HG02981 (cell line): ENCODE measurements at regions not wholly inside any gene's neighbourhood (a gene's known extent, or its start where the extent isn't known, plus 50 kb on each side); places are given as distances from the start of the nearest gene placed in this dataset.
"Not testable (repeated sequence)": the region's sequence is repeated elsewhere in the genome, so short reads cannot be mapped to it uniquely, and the experiment has no call there.

Experiments
- ATAC-seq: cut with Tn5 transposase; IDR thresholded peaks from one replicate; pipeline ENCODE4 v1.9.1; 2021; ENCODE audit warnings: mild to moderate bottlenecking, moderate library complexity; ENCODE audit not compliant: unreplicated experiment

DNA sequence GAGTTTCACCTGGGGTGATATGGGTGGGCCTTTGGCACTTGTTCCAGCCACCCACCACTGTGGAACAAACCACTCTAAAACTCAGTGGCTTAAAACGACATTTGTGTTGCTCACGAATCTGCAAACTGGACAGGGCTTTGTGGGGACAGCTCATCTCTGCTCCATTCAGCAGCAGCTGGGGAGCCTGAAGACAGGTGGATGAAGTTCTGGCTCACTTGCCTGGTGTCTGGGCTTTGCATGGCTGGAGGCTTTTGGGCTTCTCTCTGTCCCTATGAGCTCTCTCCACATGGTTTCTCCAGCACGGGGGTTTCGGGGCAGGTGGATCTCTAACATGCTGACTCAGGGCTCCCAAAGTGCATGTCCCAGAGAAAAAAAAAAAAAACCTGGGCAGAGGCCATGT, 93.0 kb upstream of the GLI2 start:
- ATAC-seq, result no peak

DNA sequence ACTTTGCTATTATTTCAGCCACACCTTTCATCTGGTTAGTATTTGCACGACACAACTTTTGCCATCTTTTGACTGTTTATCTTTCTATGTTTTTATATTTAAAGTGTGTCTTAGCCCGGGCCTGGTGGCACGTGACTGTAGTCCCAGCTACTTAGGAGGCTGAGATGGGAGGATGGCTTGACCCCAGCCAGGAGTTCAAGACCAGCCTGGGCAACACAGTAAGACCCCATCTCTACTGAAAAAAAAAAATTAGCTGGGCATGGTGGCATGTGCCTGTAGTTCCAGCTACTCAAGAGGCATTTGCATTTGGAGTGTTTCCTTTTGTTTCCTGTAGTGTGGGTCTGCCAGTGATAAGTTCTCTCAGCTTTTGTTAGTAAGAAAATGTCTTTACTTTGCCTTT, 88.7 kb upstream of the GLI2 start:
- ATAC-seq, result no peak

DNA sequence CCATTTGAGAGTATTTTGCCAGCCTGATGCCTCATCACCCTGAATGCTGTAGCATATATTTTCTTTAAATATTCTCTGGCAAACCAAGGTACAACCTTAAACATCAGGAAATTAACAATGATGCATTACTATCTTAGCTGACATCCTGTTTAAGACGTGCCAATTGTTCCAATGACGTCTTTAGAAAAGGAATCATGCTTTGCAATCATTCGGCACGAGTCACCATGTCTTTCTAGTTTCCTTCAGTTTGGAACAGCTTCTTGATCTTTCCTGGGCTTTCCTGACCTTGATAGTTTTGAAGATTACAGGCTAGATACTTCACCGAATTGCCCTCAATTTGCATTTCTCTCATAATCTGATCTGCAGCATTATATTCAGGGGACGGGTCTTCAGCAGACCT, 88.2 kb upstream of the GLI2 start:
- ATAC-seq, result no peak

DNA sequence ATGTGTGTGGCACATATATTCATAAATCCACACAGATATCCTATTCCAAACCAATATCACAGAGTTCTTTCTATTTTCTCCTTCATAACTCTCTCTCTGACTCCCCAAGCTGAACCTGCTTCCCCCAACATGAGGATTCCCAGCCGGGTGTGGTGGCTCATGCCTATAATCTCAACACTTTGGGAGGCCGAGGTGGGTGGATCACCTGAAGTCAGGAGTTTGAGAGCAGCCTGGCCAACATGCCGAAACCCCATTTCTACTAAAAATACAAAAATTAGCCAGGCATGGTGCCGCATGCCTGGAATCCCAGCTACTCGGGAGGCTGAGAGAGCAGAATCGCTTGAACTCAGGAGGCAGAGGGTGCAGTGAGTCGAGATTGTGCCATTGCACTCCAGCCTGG, 86.3 kb upstream of the GLI2 start:
- not testable (repeated sequence) for ATAC-seq

DNA sequence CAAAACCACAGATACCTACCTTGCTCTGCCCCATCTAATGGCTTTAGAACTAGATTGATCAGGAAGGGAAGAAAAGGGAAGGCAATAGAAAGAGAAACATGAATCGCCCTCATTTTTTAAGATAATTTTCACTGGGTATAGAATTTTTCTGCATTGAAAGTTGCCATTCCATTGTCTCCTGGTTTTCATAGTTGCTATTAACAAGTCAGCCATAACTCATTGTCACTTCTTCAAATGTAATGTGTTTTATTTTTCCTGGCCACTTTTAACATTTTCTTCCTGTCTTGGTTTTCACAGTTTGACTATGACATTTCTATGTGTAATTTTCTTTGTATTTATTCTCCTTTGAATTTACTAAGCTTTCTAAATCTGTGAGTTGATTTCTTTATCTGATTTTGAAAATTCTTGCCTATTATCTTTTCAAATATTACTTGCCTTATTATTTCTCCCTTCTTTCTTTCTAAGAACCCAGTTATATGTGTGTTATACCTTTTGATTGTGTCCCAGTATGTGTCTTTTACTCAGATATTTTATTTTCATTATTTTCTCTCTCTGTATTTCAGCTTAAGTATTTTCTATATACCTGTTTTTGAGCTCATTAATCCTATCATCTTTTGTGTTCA, 85.5 kb upstream of the GLI2 start:
- no peak for ATAC-seq

DNA sequence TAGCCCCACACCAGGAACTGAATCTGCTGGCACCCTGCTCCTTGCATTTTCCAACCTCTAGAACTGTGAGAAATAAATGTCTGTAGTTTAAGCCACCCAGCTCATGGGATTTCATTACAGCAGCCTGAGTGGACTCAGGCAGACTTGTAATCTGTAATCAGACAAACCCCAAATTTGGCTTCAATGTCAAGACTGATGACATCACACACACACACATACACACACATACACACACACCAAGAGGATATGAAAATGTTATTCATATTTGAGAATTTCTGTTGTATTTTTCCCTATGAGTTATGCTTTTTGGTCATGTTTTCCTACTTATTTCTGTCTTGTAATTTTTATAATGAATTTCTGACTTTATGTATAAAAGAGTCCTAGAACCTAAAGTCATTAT, 83.8 kb upstream of the GLI2 start:
- ATAC-seq, result no peak

DNA sequence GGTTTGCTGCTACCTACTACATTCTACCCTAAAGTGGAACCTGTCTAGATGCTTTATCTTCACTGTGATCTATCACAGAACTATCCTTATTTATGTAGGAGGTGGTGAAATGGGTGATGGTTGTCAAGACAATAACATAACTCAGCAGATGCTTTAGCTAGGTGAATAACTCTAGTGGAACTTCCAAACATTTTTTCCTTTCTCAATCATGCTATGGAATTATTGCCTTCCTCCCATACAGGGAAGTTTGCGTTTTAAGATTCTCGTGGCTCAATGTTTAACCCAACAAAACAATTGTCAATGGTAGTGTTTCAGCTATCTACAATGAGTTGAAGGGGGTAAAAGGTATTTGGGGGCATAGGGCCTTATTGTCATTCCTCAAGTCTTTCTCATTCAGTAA, 82.6 kb upstream of the GLI2 start:
- no peak for ATAC-seq

GRCh38 chr2:120653871-120654270, 81.8 kb upstream of the GLI2 start:
- ATAC-seq, result no peak

- ATAC-seq, result no peak
These were observed 81.1 kb upstream of the GLI2 start for GRCh38 chr2:120654381-120655134.

GRCh38 chr2:120656273-120656950, 79.3 kb upstream of the GLI2 start:
- ATAC-seq, result no peak

DNA sequence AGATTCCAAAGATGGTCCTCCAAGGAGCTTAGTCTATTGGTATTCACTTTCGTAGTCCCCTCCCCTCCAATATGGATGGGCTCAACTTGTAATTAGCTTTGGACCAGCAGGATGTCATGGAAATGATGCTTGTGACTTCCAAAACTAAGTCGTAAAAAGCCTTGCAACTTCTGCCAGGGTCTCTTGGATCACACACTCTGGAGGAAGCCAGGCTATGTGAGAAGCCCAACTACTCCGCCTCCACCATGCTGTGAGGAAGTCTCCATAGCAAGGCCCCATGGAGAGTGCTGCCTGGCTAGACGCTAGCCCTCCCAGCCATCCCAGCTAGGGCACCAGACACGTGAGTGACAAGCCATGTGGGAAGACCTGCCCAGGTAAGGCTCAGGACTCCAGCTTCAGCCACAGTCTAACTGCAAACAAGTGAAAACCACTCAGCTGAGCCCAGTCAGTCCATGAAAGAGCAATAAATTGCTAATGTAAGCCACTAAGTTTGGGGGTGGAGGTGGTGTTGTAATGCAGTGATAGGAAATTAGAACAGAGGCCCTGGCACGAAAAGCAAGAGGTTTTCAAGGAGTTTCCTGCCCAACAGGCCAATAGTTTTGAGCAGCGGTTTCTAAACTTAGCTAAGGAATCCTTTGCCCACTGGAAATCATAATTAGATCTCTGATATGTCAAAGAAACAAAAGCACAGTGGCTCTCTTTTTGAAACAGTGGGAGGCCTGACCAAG, 77.5 kb upstream of the GLI2 start:
- no peak for ATAC-seq

- no peak for ATAC-seq
These were observed 76.9 kb upstream of the GLI2 start for GRCh38 chr2:120658770-120659158.

GRCh38 chr2:120659275-120659977, 76.2 kb upstream of the GLI2 start:
- ATAC-seq, result no peak

GRCh38 chr2:120660056-120660694, 75.5 kb upstream of the GLI2 start:
- ATAC-seq, result no peak

- ATAC-seq, result no peak
These were observed 74.8 kb upstream of the GLI2 start for GRCh38 chr2:120660771-120661459.

DNA sequence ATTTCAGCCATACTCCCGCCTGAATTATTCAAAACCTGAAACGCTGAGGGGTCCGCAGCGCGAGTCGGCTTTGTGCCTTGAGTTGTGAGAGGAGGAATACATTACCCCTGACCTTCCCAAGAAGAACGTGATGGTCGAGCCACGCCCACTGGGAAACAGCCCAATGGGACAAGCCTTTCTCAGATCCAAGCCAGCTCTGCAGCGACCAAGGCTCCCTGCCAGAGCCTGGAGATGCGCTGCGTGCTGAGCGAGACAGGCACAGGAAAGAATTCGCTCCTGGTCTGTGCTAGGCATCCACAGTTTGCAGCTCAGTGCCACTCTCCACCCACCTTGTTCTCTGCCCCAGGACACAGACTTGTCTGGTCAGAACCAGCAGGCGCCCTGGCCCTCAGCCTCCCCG, 74.1 kb upstream of the GLI2 start:
- no peak for ATAC-seq

GRCh38 chr2:120662046-120662445, 73.6 kb upstream of the GLI2 start:
- no peak for ATAC-seq

DNA sequence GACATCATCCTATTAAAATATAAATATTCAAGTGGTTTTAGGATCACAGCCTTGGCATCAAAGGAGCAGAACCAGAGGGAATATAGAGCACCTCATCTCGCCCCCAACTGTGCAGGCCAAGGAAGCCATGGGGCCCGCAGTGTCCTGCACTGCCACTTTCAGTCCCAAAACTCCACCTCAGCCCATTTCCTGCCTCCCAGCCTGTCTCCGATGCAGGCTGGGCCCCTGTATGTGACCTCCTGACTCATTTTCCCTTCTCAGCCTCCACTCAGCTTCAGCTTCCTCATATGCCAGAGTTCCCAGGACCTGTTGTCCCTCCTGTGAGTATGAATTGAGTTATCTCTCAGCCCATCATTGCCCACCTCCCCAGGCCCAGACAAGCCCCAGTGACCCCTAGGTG, 72.9 kb upstream of the GLI2 start:
- ATAC-seq, result no peak

GRCh38 chr2:120666433-120666832, 69.2 kb upstream of the GLI2 start:
- ATAC-seq, result no peak

DNA sequence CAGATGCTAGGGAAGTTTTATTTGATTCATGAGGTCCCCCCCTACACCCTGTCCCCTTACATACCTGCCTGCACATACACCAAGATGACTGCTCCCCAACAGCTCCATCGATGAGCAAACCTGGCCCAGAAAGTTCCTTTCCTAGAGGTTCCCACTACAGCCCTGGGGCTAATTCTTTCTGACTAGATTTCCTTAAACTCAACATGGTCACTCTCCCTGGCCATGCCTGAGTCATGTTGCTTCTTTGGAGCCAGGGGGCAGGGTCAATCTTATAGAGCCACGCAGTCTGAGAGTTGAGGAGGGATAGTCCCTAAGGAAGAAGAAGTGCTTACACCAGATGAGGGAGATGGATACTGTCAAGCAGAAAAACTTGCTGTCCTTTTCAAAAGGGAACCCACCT, 67.7 kb upstream of the GLI2 start:
- no peak for ATAC-seq
